Esophagus muscularis mucosa (tissue), 4 donors: ENCODE measurements at regions not wholly inside any gene's neighbourhood (a gene's known extent, or its start where the extent isn't known, plus 50 kb on each side); places are given as distances from the start of the nearest gene placed in this dataset.

Experiments used
- EP300 ChIP-seq: sonication (generic); formaldehyde crosslinking; IDR thresholded peaks from one replicate; pipeline ENCODE4 v1.6.1; 2017; ENCODE audit warnings: antibody characterized with exemption
- POLR2A ChIP-seq: fragments of 450-650 bp; IDR thresholded peaks from one replicate; pipeline ENCODE4 v1.6.1; 2017; ENCODE audit warnings: antibody characterized with exemption, moderate library complexity, mild to moderate bottlenecking, low read depth
- TF ChIP-seq, protein P1 (sequence below), 3 experiments: fragments of 200-600 bp in 2 of 3; fragments of 450-650 bp in 1 of 3; sonication (generic) in 2 of 3; IDR thresholded peaks; one replicate each; pipeline ENCODE4 v1.5.1; 2017 to 2019; ENCODE audit warnings: antibody characterized with exemption in 3 of 3, mild to moderate bottlenecking in 2 of 3, moderate library complexity in 1 of 3

- TF ChIP-seq, protein P1, sequence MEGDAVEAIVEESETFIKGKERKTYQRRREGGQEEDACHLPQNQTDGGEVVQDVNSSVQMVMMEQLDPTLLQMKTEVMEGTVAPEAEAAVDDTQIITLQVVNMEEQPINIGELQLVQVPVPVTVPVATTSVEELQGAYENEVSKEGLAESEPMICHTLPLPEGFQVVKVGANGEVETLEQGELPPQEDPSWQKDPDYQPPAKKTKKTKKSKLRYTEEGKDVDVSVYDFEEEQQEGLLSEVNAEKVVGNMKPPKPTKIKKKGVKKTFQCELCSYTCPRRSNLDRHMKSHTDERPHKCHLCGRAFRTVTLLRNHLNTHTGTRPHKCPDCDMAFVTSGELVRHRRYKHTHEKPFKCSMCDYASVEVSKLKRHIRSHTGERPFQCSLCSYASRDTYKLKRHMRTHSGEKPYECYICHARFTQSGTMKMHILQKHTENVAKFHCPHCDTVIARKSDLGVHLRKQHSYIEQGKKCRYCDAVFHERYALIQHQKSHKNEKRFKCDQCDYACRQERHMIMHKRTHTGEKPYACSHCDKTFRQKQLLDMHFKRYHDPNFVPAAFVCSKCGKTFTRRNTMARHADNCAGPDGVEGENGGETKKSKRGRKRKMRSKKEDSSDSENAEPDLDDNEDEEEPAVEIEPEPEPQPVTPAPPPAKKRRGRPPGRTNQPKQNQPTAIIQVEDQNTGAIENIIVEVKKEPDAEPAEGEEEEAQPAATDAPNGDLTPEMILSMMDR (IDR thresholded peaks at IDR 0.05) = no peak
- TF ChIP-seq POLR2A = no peak
- TF ChIP-seq EP300 = no peak
Measured at GRCh38 chr2:150127346-150127990, 360.0 kb downstream of the RND3 start.
